ENCODE measurements at regions not wholly inside any gene's neighbourhood (a gene's known extent, or its start where the extent isn't known, plus 50 kb on each side); places are given as distances from the start of the nearest gene placed in this dataset.

DNA sequence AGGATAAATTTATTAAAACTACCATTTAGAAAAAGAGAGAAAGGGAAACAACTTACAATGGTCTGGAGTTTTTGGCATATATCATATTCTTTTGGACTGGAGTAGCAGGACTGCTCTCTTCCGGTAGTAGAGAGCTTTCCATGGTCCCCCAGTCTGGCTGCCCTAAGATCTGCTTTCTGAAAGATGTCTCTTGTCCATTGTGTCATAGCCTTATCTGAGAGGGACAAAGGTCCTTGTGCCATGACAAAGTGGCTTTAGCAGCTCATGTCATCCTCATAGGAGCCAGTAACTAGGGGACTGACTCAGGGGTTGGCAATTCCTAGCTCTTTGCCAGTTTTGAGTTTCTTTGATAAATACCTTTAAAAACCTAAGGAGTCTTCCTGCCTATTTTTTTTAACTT is 505.5 kb upstream of the ZEB2 start:
- TF ChIP-seq, protein P1, sequence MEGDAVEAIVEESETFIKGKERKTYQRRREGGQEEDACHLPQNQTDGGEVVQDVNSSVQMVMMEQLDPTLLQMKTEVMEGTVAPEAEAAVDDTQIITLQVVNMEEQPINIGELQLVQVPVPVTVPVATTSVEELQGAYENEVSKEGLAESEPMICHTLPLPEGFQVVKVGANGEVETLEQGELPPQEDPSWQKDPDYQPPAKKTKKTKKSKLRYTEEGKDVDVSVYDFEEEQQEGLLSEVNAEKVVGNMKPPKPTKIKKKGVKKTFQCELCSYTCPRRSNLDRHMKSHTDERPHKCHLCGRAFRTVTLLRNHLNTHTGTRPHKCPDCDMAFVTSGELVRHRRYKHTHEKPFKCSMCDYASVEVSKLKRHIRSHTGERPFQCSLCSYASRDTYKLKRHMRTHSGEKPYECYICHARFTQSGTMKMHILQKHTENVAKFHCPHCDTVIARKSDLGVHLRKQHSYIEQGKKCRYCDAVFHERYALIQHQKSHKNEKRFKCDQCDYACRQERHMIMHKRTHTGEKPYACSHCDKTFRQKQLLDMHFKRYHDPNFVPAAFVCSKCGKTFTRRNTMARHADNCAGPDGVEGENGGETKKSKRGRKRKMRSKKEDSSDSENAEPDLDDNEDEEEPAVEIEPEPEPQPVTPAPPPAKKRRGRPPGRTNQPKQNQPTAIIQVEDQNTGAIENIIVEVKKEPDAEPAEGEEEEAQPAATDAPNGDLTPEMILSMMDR (IDR thresholded peaks at IDR 0.05; ENCODE audit: control insufficient read depth, insufficient read depth, low read depth, low read length, missing control alignments) = no peak
- no peak for DNase-seq (ENCODE audit: low read depth)
- no peak overlapping the region for H3K4me3 ChIP-seq (ENCODE audit: control insufficient read depth, low read depth, low read length)

DNA sequence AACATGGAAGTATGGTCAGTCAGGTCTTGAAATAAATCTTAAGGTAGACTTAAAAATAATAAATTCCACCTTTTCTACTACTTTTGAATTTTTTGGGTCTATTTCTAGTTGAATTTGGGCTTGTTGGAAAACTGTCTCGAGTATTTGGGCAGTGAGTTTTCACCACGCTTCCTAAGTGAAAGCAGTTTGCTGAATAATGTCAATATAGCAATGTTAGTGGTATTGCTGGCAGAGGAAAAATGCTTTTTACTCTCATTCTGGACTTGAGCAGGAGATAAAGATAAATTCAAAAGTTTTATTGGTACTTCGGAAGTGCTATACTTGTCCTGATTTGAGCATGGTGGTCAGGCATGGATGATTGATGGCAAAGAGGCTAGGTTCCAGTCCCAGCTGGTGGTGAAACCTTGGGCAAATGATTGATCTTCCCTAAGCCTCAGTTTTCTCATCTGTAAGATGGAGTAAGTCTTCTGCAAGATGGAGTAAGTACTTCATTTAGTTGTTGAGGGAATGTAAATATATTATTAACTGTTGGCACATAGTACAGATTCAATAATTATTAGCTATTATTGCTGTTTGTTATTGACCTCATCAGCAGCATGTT is 503.5 kb upstream of the ZEB2 start:
- H3K4me3 ChIP-seq (ENCODE audit: control insufficient read depth, low read depth, low read length) = peak overlapping the region; percentile 26
- DNase-seq (ENCODE audit: low read depth) = no peak
- TF ChIP-seq, protein P1 (IDR thresholded peaks at IDR 0.05; ENCODE audit: control insufficient read depth, insufficient read depth, low read depth, low read length, missing control alignments) = no peak

DNA sequence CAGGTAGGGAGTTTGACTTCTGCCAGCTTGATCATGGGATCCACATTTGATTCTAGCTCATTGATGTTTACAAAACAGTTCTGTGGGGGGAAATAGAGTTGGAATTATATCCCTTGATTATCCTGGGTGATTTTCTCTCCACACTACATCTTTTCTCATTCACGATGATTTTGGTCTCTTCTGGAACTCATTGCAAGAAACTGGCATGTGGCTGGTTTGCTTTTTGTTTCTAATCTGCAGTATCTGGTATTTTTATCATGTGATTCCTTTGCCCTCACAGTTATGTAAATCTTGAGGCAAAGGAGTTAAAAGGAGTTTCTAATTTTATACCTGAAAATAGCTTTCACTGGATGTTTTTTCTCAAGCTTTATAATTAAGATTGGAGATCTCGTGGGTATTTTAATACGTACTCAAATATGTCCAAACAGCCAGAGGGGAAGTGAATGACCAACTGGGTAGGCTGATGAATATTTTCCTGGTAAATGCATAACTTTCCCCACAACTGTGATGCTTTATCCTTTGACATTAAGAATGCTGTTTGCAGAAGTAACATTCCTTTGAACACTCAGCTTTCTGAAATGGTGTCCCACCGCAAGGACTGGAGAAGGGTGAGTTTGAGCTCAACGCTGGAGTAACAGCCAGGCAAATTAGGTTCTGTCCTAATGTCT is 502.9 kb upstream of the ZEB2 start:
- TF ChIP-seq, protein P1 (IDR thresholded peaks at IDR 0.05; ENCODE audit: control insufficient read depth, insufficient read depth, low read depth, low read length, missing control alignments) = no peak
- peak; percentile 94 for DNase-seq (ENCODE audit: low read depth)
- H3K4me3 ChIP-seq (ENCODE audit: control insufficient read depth, low read depth, low read length) = peak overlapping the region; percentile 26

DNA sequence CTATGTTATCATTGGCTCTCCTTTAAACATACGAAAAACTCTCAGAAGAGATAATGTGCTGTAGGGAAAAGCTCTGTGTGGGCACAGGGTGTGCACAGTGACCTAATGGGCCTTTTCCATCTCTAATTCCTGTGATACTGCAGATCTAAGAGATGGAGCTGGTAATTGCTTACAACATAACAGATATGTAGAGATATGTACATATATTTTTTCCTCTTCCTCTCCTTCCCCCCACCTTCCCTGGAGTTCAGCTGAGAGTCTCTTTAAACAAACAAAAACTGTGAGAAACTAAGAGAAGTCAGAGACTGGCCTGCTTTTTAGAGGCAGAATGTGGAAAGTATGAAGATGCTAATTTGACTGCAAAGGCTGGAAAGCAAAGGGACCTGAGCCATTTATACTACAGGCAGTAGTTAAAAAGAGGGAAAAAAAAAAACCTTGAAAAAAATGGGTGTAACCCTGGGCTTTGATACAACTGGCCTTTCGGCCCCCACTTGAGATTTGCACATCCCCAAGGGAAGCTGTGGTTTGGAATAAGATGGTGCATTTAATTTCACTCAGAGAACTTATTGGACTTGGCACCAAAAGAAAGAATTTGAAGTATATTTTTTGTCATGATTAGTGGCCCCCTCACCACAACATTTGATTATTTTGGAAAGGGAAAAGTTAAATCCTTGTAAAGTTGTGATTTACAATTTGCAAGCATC is 502.2 kb upstream of the ZEB2 start:
- DNase-seq (ENCODE audit: low read depth) = no peak
- TF ChIP-seq, protein P1 (IDR thresholded peaks at IDR 0.05; ENCODE audit: control insufficient read depth, insufficient read depth, low read depth, low read length, missing control alignments) = no peak
- H3K4me3 ChIP-seq (ENCODE audit: control insufficient read depth, low read depth, low read length) = no peak overlapping the region

DNA sequence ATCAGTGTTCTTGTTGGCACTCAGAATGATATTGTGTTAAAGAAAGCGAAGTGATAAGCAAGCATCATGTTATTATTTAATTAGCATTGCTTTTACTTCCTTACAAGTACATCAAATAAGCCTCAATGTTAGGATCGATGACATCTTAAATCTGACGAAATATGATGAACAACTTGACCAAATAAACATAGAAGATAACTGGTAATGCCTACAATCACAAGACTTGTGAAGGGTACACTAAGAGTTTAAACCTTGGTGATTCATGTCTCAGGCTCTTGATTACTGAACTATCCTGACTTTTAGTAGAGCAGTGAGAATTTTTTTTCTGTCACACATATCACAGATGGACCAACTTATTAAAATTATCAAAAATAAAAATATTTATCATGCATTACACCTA is 500.8 kb upstream of the ZEB2 start:
- no peak overlapping the region for H3K4me3 ChIP-seq (ENCODE audit: control insufficient read depth, low read depth, low read length)
- TF ChIP-seq, protein P1 (IDR thresholded peaks at IDR 0.05; ENCODE audit: control insufficient read depth, insufficient read depth, low read depth, low read length, missing control alignments) = no peak
- no peak for DNase-seq (ENCODE audit: low read depth)

DNA sequence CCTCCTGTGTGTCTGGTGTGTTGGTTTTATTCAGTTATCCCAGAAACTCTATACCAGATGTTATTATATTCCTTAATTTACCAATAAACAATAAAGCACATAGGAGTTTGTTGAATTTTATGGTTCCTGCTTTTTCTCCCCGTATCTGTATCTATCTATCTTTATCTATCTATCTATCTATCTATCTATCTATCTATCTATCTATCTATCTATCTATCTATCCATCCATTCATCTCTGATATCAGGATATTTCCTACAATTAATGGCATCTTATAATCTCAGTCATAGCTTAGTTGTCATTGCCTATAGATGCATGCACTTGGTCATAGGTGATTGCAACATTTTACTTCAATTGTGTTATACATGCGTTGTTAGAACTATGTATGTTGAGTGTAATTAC is 500.2 kb upstream of the ZEB2 start:
- no peak for DNase-seq (ENCODE audit: low read depth)
- no peak overlapping the region for H3K4me3 ChIP-seq (ENCODE audit: control insufficient read depth, low read depth, low read length)
- TF ChIP-seq, protein P1 (IDR thresholded peaks at IDR 0.05; ENCODE audit: control insufficient read depth, insufficient read depth, low read depth, low read length, missing control alignments) = no peak
